BJ (cell line): ENCODE measurements at regions not wholly inside any gene's neighbourhood (a gene's known extent, or its start where the extent isn't known, plus 50 kb on each side); places are given as distances from the start of the nearest gene placed in this dataset.

Source experiments
- CTCF ChIA-PET: fragments of 350-600 bp; formaldehyde crosslinking; extraction: SDS; loops from one replicate; lab custom pipeline; 2021; ENCODE audit warnings: antibody characterized with exemption, inconsistent platforms; lab: Yijun Ruan, JAX
- POLR2A ChIA-PET: fragments of 300-600 bp; sonication (Branson Sonifier 250); formaldehyde crosslinking; extraction: SDS; loops from one replicate; lab custom pipeline; 2021; ENCODE audit warnings: antibody characterized with exemption; lab: Charles Lee
- DNase-seq: peaks from one replicate; pipeline ENCODE4 v3.0.0-alpha.2; 2011; ENCODE audit warnings: low read depth
- H3K27me3 ChIP-seq: 2 replicates; pipeline ENCODE4 v1.6.0; 2011; ENCODE audit warnings: low read length; ENCODE audit not compliant: control insufficient read depth, insufficient read depth
- H3K36me3 ChIP-seq: 2 replicates; pipeline ENCODE4 v1.5.1; 2011; ENCODE audit warnings: low read length; ENCODE audit not compliant: control insufficient read depth, insufficient read depth
- H3K4me3 ChIP-seq: 2 replicates; pipeline ENCODE4 v1.5.1; 2011; ENCODE audit warnings: low read depth, mild to moderate bottlenecking, control low read depth, low read length
- TF ChIP-seq, protein P1 (sequence below): IDR thresholded peaks from 2 replicates; pipeline ENCODE4 v1.5.1; 2011; ENCODE audit warnings: low read depth, mild to moderate bottlenecking, control low read depth, inconsistent platforms, low read length, moderate library complexity; ENCODE audit not compliant: insufficient read depth

GRCh38 chr20:55010761-55011160 lies 535.4 kb downstream of the DOK5 start:
- Histone ChIP-seq H3K36me3 (no peaks in the 10 kb centered on the region), H3K4me3 (no peak overlapping the region), H3K27me3 (no peaks in the 10 kb centered on the region)
- DNase-seq = no peak
- TF ChIP-seq, protein P1, sequence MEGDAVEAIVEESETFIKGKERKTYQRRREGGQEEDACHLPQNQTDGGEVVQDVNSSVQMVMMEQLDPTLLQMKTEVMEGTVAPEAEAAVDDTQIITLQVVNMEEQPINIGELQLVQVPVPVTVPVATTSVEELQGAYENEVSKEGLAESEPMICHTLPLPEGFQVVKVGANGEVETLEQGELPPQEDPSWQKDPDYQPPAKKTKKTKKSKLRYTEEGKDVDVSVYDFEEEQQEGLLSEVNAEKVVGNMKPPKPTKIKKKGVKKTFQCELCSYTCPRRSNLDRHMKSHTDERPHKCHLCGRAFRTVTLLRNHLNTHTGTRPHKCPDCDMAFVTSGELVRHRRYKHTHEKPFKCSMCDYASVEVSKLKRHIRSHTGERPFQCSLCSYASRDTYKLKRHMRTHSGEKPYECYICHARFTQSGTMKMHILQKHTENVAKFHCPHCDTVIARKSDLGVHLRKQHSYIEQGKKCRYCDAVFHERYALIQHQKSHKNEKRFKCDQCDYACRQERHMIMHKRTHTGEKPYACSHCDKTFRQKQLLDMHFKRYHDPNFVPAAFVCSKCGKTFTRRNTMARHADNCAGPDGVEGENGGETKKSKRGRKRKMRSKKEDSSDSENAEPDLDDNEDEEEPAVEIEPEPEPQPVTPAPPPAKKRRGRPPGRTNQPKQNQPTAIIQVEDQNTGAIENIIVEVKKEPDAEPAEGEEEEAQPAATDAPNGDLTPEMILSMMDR = no peak
- ChIA-PET CTCF (no interaction called here), POLR2A (no interaction called here)

- Histone ChIP-seq H3K36me3 (no peaks in the 10 kb centered on the region), H3K27me3 (no peaks in the 10 kb centered on the region), H3K4me3 (no peak overlapping the region)
- DNase-seq = no peak
- TF ChIP-seq, protein P1 = no peak
- ChIA-PET CTCF (no interaction called here), POLR2A (no interaction called here)
Observed at GRCh38 chr20:55009066-55009465, 533.7 kb downstream of the DOK5 start.

DNA sequence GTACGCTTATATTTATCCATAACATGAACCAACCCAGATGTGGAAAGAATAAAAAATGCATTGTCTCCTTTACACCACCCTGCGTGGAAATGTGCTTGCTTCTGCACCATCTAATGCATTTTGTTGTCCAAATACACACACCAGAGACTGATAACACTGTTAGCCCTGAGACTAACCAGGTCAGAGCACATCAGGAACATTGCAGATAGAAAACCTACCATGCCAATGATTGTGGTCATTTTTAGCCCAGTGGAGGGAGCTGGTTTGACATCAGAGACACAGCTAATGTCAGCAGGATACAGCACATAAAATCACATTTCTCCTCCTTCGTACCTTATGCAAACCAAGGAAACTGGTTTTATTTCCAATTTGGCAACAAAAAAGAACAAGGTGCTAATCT lies 528.7 kb downstream of the DOK5 start:
- Histone ChIP-seq H3K27me3 (no peaks in the 10 kb centered on the region), H3K4me3 (no peak overlapping the region), H3K36me3 (no peaks in the 10 kb centered on the region)
- ChIA-PET CTCF (no interaction called here), POLR2A (no interaction called here)
- TF ChIP-seq, protein P1 = no peak
- no peak for DNase-seq

GRCh38 chr20:54995553-54995952 lies 520.2 kb downstream of the DOK5 start:
- ChIA-PET CTCF (no interaction called here), POLR2A (no interaction called here)
- H3K4me3 ChIP-seq = no peak overlapping the region
- DNase-seq = no peak
- no peaks in the 10 kb centered on the region for H3K27me3 ChIP-seq
- TF ChIP-seq, protein P1 = no peak
- no peaks in the 10 kb centered on the region for H3K36me3 ChIP-seq

GRCh38 chr20:54995011-54995410 lies 519.6 kb downstream of the DOK5 start:
- H3K36me3 ChIP-seq = no peaks in the 10 kb centered on the region
- POLR2A ChIA-PET = no interaction called here
- CTCF ChIA-PET = no interaction called here

More at GRCh38 chr20:54995011-54995410, 519.6 kb downstream of the DOK5 start:
- TF ChIP-seq, protein P1 = no peak
- DNase-seq = no peak
- no peaks in the 10 kb centered on the region for H3K27me3 ChIP-seq
- no peak overlapping the region for H3K4me3 ChIP-seq
